H1 (cell line): ENCODE measurements at regions not wholly inside any gene's neighbourhood (a gene's known extent, or its start where the extent isn't known, plus 50 kb on each side); places are given as distances from the start of the nearest gene placed in this dataset.

ENCODE experiments used
- CTCF ChIA-PET: fragments of 300-600 bp; sonication (Branson Sonifier 250); formaldehyde crosslinking; loops from one replicate; lab custom pipeline; 2021; ENCODE audit not compliant: partially characterized antibody; lab: Charles Lee
- POLR2A ChIA-PET: fragments of 300-600 bp; sonication (Branson Sonifier 250); formaldehyde crosslinking; loops from one replicate; lab custom pipeline; 2021; ENCODE audit warnings: inconsistent platforms; ENCODE audit not compliant: partially characterized antibody; lab: Charles Lee
- DNase-seq, 2 experiments: peaks; one replicate each; pipeline versions ENCODE4 v3.0.0 to v3.0.0-alpha.2; 2010 to 2022; ENCODE audit warnings: low spot score in 2 of 2, low read depth in 1 of 2, mixed read lengths in 1 of 2
- FAIRE-seq: peaks from 2 replicates; lab custom pipeline; 2011; peaks lifted over from hg19 to GRCh38; lab: Jason Lieb, UNC
- H2AFZ ChIP-seq: 2 replicates; pipeline ENCODE4 v1.8.1; 2012; ENCODE audit warnings: low read length, inconsistent platforms
- H2AK5ac ChIP-seq: 2 replicates; pipeline ENCODE4 v1.6.1; 2013; ENCODE audit warnings: low read depth, low read length
- H2BK120ac ChIP-seq: replicated peaks from 2 replicates; pipeline ENCODE3; 2013; ENCODE audit warnings: low read depth, low read length, inconsistent platforms
- H2BK12ac ChIP-seq: 2 replicates; pipeline ENCODE4 v1.6.1; 2013; ENCODE audit warnings: low read depth, low read length
- H2BK15ac ChIP-seq: 2 replicates; pipeline ENCODE4 v1.6.1; 2013; ENCODE audit warnings: low read length
- H2BK20ac ChIP-seq: 2 replicates; pipeline ENCODE4 v1.6.1; 2013; ENCODE audit warnings: low read length
- H2BK5ac ChIP-seq: 2 replicates; pipeline ENCODE4 v1.6.1; 2013; ENCODE audit warnings: low read depth, low read length
- H3K14ac ChIP-seq: 2 replicates; pipeline ENCODE4 v1.6.1; 2013; ENCODE audit warnings: inconsistent platforms; ENCODE audit not compliant: insufficient read length
- H3K18ac ChIP-seq: 2 replicates; pipeline ENCODE4 v1.6.1; 2013; ENCODE audit warnings: low read length; ENCODE audit errors: extremely low read depth
- H3K23ac ChIP-seq: 2 replicates; pipeline ENCODE4 v1.6.1; 2013; ENCODE audit warnings: inconsistent platforms; ENCODE audit not compliant: insufficient read length
- H3K23me2 ChIP-seq: 2 replicates; pipeline ENCODE4 v1.6.1; 2013; ENCODE audit warnings: low read depth, low read length
- H3K27ac ChIP-seq: 2 replicates; pipeline ENCODE4 v1.6.1; 2011; ENCODE audit warnings: low read depth, low read length, inconsistent platforms
- H3K27me3 ChIP-seq, 4 experiments: replicated peaks in 1 of 4; 1 replicate in 1 of 4; 2 replicates in 3 of 4; pipeline versions ENCODE4 v1.6.1 to v1.8.1; 2011 to 2013; ENCODE audit warnings: low read length in 3 of 4, mild to moderate bottlenecking in 3 of 4, inconsistent platforms in 2 of 4, mixed read lengths in 2 of 4, moderate library complexity in 1 of 4; ENCODE audit not compliant: control insufficient read depth in 3 of 4, insufficient read depth in 3 of 4; ENCODE audit errors: extremely low read depth in 1 of 4
- H3K36me3 ChIP-seq, 4 experiments: 2 replicates each; pipeline versions ENCODE4 v1.6.1 to v1.8.1; 2011 to 2013; ENCODE audit warnings: mild to moderate bottlenecking in 4 of 4, low read length in 3 of 4, moderate library complexity in 2 of 4, control low read depth in 1 of 4, inconsistent platforms in 1 of 4; ENCODE audit not compliant: insufficient read depth in 4 of 4, control insufficient read depth in 2 of 4
- H3K4ac ChIP-seq: replicated peaks from 2 replicates; pipeline ENCODE3; 2013; ENCODE audit warnings: low read length, low read depth, mixed read lengths, inconsistent platforms; ENCODE audit not compliant: insufficient read length
- H3K4me1 ChIP-seq, 4 experiments: replicated peaks in 1 of 4; 1 replicate in 1 of 4; 2 replicates in 3 of 4; pipeline versions ENCODE4 v1.6.1 to v1.8.1; 2011 to 2013; ENCODE audit warnings: low read length in 3 of 4, inconsistent platforms in 2 of 4, mixed read lengths in 1 of 4; ENCODE audit not compliant: insufficient read depth in 4 of 4, control insufficient read depth in 3 of 4
- H3K4me2 ChIP-seq, 2 experiments: 2 replicates each; pipeline versions ENCODE4 v1.6.1 to v1.8.1; 2011 to 2013; ENCODE audit warnings: low read depth in 2 of 2, low read length in 2 of 2, control low read depth in 1 of 2, inconsistent platforms in 1 of 2, mild to moderate bottlenecking in 1 of 2; ENCODE audit not compliant: insufficient read depth in 1 of 2
- H3K4me3 ChIP-seq, 4 experiments: fragments of 200-600, 300-600 bp in 1 of 4; sonication (generic), shearing (Covaris generic), sonication (Bioruptor Twin) in 1 of 4; 2 replicates each; pipeline versions ENCODE4 v1.5.1 to v1.8.1; 2011 to 2016; ENCODE audit warnings: low read length in 4 of 4, low read depth in 3 of 4, control low read depth in 2 of 4, inconsistent platforms in 2 of 4, mild to moderate bottlenecking in 2 of 4, mixed read lengths in 1 of 4, moderate library complexity in 1 of 4; ENCODE audit not compliant: insufficient read depth in 2 of 4; ENCODE audit errors: extremely low read depth in 1 of 4
- H3K56ac ChIP-seq: replicated peaks from 2 replicates; pipeline ENCODE3; 2013; ENCODE audit warnings: low read depth, mild to moderate bottlenecking, mixed read lengths, low read length, inconsistent platforms; ENCODE audit not compliant: insufficient read length
- H3K79me1 ChIP-seq: 2 replicates; pipeline ENCODE4 v1.6.1; 2013; ENCODE audit warnings: low read depth, low read length, control low read depth
- H3K79me2 ChIP-seq, 2 experiments: 2 replicates each; pipeline versions ENCODE4 v1.6.1 to v1.8.1; 2012 to 2013; ENCODE audit warnings: low read length in 2 of 2, mild to moderate bottlenecking in 2 of 2, inconsistent platforms in 1 of 2; ENCODE audit not compliant: insufficient read depth in 2 of 2, control insufficient read depth in 1 of 2
- H3K9ac ChIP-seq, 4 experiments: replicated peaks in 1 of 4; 1 replicate in 1 of 4; 2 replicates in 3 of 4; pipeline versions ENCODE4 v1.6.1 to v1.8.1; 2011 to 2013; ENCODE audit warnings: low read depth in 3 of 4, low read length in 3 of 4, control low read depth in 2 of 4, mild to moderate bottlenecking in 2 of 4, moderate library complexity in 2 of 4, inconsistent platforms in 1 of 4; ENCODE audit errors: extremely low read depth in 1 of 4
- H3K9me3 ChIP-seq, 2 experiments: 2 replicates each; pipeline versions ENCODE4 v1.6.1 to v1.8.1; 2012 to 2013; ENCODE audit warnings: mild to moderate bottlenecking in 2 of 2, moderate library complexity in 2 of 2, control low read depth in 1 of 2, inconsistent platforms in 1 of 2, low read depth in 1 of 2, low read length in 1 of 2, mixed read lengths in 1 of 2; ENCODE audit not compliant: insufficient read depth in 2 of 2
- H4K20me1 ChIP-seq, 2 experiments: replicated peaks in 1 of 2; 2 replicates each; pipeline versions ENCODE3 to v1.8.1; 2011 to 2013; ENCODE audit warnings: inconsistent platforms in 2 of 2, low read length in 2 of 2, mild to moderate bottlenecking in 1 of 2; ENCODE audit not compliant: insufficient read depth in 2 of 2, control insufficient read depth in 1 of 2
- H4K5ac ChIP-seq: 2 replicates; pipeline ENCODE4 v1.6.1; 2013; ENCODE audit warnings: low read length, low read depth, mixed read lengths, inconsistent platforms; ENCODE audit not compliant: insufficient read length
- H4K8ac ChIP-seq: 2 replicates; pipeline ENCODE4 v1.8.0; 2013; ENCODE audit warnings: mild to moderate bottlenecking, moderate library complexity, low read length, inconsistent platforms; ENCODE audit not compliant: insufficient read depth; ENCODE audit errors: extremely low read depth
- H4K91ac ChIP-seq: replicated peaks from 2 replicates; pipeline ENCODE3; 2013; ENCODE audit warnings: low read length, mixed read lengths, inconsistent platforms; ENCODE audit not compliant: insufficient read length
- NRF1 ChIP-seq: IDR thresholded peaks from 2 replicates; pipeline ENCODE4 v1.6.1; 2011; ENCODE audit warnings: mild to moderate bottlenecking, low read depth, low read length, improper control_type of control experiment
- ZNF274 ChIP-seq: IDR thresholded peaks from 2 replicates; pipeline ENCODE4 v1.7.0; 2012; ENCODE audit warnings: low read length, borderline replicate concordance; ENCODE audit errors: extremely low read depth

GRCh38 chr5:67732471-67732870, 483.1 kb upstream of the PIK3R1 start:
- CTCF ChIA-PET, result no interaction called here
- H3K56ac ChIP-seq, result no peak overlapping the region
- H2BK20ac ChIP-seq, result no peak overlapping the region
- no peaks in the 10 kb centered on the region for H3K23me2 ChIP-seq
- H4K91ac ChIP-seq, result no peak overlapping the region
- H3K79me1 ChIP-seq, result no peaks in the 10 kb centered on the region
- no peak overlapping the region for H3K18ac ChIP-seq
- H3K4me2 ChIP-seq, result no peak overlapping the region
- no peaks in the 10 kb centered on the region for H4K20me1 ChIP-seq
- H2BK5ac ChIP-seq, result no peak overlapping the region
- no peaks in the 10 kb centered on the region for H3K27me3 ChIP-seq
- no peak overlapping the region for H2AFZ ChIP-seq
- no peak overlapping the region for H2BK15ac ChIP-seq
- H4K5ac ChIP-seq, result no peak overlapping the region
- no peak overlapping the region for H4K8ac ChIP-seq
- H3K4me3 ChIP-seq, result no peak overlapping the region
- H3K4ac ChIP-seq, result no peak overlapping the region
- no peak for FAIRE-seq
- no peak overlapping the region for H3K9ac ChIP-seq
- no peak overlapping the region for H3K23ac ChIP-seq
- no peaks in the 10 kb centered on the region for H3K79me2 ChIP-seq
- H3K27ac ChIP-seq, result no peak overlapping the region
- no peak overlapping the region for H2AK5ac ChIP-seq
- no peak for DNase-seq
- no peak overlapping the region for H2BK12ac ChIP-seq
- H3K4me1 ChIP-seq, result peaks cover 0 to 6% (median 3%) of the 10 kb centered on the region in 4 experiments; a peak in 3 of 7 replicates
- H3K14ac ChIP-seq, result no peak overlapping the region
- H3K36me3 ChIP-seq, result no peaks in the 10 kb centered on the region
- no peak for TF ChIP-seq ZNF274
- TF ChIP-seq NRF1, result no peak
- TF ChIP-seq, all 59 proteins: peak for 0
- no peaks in the 10 kb centered on the region for H3K9me3 ChIP-seq
- no peak overlapping the region for H2BK120ac ChIP-seq
- POLR2A ChIA-PET, result no interaction called here
